ENCODE measurements at regions not wholly inside any gene's neighbourhood (a gene's known extent, or its start where the extent isn't known, plus 50 kb on each side); places are given as distances from the start of the nearest gene placed in this dataset.

GRCh38 chr4:56742080-56742871 is 61.2 kb upstream of the HOPX start:
- intact Hi-C loops (cut with DNase I, micrococcal nuclease), result no loop called here
- no peaks in the 10 kb centered on the region for H3K9me3 ChIP-seq
- no peak for ATAC-seq
- no peak overlapping the region for H3K4me3 ChIP-seq
- peaks cover 15% of the 10 kb centered on the region for H3K4me1 ChIP-seq (ENCODE audit: low read depth)
- TF ChIP-seq, protein P1, sequence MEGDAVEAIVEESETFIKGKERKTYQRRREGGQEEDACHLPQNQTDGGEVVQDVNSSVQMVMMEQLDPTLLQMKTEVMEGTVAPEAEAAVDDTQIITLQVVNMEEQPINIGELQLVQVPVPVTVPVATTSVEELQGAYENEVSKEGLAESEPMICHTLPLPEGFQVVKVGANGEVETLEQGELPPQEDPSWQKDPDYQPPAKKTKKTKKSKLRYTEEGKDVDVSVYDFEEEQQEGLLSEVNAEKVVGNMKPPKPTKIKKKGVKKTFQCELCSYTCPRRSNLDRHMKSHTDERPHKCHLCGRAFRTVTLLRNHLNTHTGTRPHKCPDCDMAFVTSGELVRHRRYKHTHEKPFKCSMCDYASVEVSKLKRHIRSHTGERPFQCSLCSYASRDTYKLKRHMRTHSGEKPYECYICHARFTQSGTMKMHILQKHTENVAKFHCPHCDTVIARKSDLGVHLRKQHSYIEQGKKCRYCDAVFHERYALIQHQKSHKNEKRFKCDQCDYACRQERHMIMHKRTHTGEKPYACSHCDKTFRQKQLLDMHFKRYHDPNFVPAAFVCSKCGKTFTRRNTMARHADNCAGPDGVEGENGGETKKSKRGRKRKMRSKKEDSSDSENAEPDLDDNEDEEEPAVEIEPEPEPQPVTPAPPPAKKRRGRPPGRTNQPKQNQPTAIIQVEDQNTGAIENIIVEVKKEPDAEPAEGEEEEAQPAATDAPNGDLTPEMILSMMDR (IDR thresholded peaks at IDR 0.05), result no peak
- H3K36me3 ChIP-seq (ENCODE audit: low read depth), result no peaks in the 10 kb centered on the region
- no peak for DNase-seq

GRCh38 chr4:56741595-56741994 is 60.5 kb upstream of the HOPX start:
- ATAC-seq (no peak), DNase-seq (no peak)
- H3K4me1 ChIP-seq (ENCODE audit: low read depth), result peaks cover 15% of the 10 kb centered on the region
- H3K4me3 ChIP-seq, result no peak overlapping the region
- TF ChIP-seq, protein P1 (IDR thresholded peaks at IDR 0.05), result no peak
- intact Hi-C loops (cut with DNase I, micrococcal nuclease), result no loop called here
- no peaks in the 10 kb centered on the region for H3K36me3 ChIP-seq (ENCODE audit: low read depth)
- no peaks in the 10 kb centered on the region for H3K9me3 ChIP-seq

GRCh38 chr4:56739066-56739777 is 58.1 kb upstream of the HOPX start:
- DNase-seq (no peak), ATAC-seq (no peak)
- peaks cover 9% of the 10 kb centered on the region for H3K4me1 ChIP-seq (ENCODE audit: low read depth)
- intact Hi-C loops (cut with DNase I, micrococcal nuclease), result no loop called here
- no peak overlapping the region for H3K4me3 ChIP-seq
- no peaks in the 10 kb centered on the region for H3K36me3 ChIP-seq (ENCODE audit: low read depth)
- TF ChIP-seq, protein P1 (IDR thresholded peaks at IDR 0.05), result no peak
- H3K9me3 ChIP-seq, result no peaks in the 10 kb centered on the region

GRCh38 chr4:56737666-56738065 is 56.6 kb upstream of the HOPX start:
- H3K4me3 ChIP-seq, result no peak overlapping the region
- peaks cover 4% of the 10 kb centered on the region for H3K4me1 ChIP-seq (ENCODE audit: low read depth)
- no peak for DNase-seq
- TF ChIP-seq, protein P1 (IDR thresholded peaks at IDR 0.05), result no peak
- no peak for ATAC-seq
- H3K9me3 ChIP-seq, result no peaks in the 10 kb centered on the region
- intact Hi-C loops (cut with DNase I, micrococcal nuclease), result no loop called here
- no peaks in the 10 kb centered on the region for H3K36me3 ChIP-seq (ENCODE audit: low read depth)

- no peak overlapping the region for H3K4me3 ChIP-seq
- H3K9me3 ChIP-seq, result no peaks in the 10 kb centered on the region
- peaks cover 6% of the 10 kb centered on the region for H3K4me1 ChIP-seq (ENCODE audit: low read depth)
- intact Hi-C loops (cut with DNase I, micrococcal nuclease), result no loop called here
- TF ChIP-seq, protein P1 (IDR thresholded peaks at IDR 0.05), result no peak
- ATAC-seq, result no peak
- DNase-seq, result no peak
- no peaks in the 10 kb centered on the region for H3K36me3 ChIP-seq (ENCODE audit: low read depth)
These were observed 52.3 kb upstream of the HOPX start for GRCh38 chr4:56733352-56733751.
